GM12865 (cell line): ENCODE measurements at regions not wholly inside any gene's neighbourhood (a gene's known extent, or its start where the extent isn't known, plus 50 kb on each side); places are given as distances from the start of the nearest gene placed in this dataset.

ENCODE experiments used
- DNase-seq: peaks from one replicate; pipeline ENCODE4 v3.0.0; 2010; ENCODE audit warnings: low read depth
- H3K4me3 ChIP-seq: 2 replicates; pipeline ENCODE4 v1.5.1; 2011; ENCODE audit warnings: mild to moderate bottlenecking, low read depth, low read length, control low read depth
- CTCF ChIP-seq: IDR thresholded peaks from 2 replicates; pipeline ENCODE4 v1.5.1; 2011; ENCODE audit warnings: low read length, control low read depth, low read depth, inconsistent platforms; ENCODE audit not compliant: insufficient read depth; ENCODE audit errors: missing control alignments

- DNase-seq: no peak
- TF ChIP-seq CTCF: no peak
- no peak overlapping the region for H3K4me3 ChIP-seq
These were observed 773.7 kb upstream of the NR2F2 start for GRCh38 chr15:95556866-95557225.

DNA sequence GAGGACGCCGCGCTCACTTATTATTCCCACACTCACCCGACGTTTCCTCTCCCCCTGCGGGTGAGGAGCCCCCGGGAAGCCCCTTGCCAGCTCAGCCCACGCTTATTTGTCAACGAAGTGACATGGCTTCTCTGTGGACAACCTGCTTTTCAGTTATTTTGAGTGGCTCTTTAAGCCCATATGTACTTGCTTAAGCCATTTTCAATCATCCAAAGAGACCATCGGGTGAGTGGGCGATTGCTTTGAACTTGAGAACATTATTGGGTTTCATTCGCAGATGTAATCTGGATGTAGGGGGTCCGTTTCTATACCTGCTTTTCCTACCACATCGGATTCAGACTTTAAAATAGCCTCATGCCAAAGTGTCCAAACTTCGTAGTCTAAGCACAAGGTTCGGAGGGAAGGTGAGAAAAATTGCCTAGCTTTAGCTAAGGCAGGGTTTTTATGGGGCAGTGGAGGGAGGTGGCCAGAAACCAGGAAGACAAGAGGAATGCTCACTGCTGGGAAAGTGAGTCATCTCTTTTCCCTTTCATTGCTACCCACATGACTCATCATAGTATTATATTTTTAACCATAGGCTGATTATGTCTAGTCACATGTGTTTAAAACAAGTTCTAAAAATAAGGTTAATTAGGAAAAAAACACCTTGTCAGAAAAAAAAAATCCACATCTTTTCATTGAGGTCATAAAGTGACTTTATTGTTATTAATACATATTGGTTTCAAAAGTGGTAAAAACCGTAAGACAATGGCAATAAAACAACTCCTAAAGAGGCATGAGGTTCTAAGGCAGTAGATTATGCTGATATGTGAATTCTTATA, 773.1 kb upstream of the NR2F2 start:
- DNase-seq: peak; percentile 2
- no peak overlapping the region for H3K4me3 ChIP-seq
- no peak for TF ChIP-seq CTCF

DNA sequence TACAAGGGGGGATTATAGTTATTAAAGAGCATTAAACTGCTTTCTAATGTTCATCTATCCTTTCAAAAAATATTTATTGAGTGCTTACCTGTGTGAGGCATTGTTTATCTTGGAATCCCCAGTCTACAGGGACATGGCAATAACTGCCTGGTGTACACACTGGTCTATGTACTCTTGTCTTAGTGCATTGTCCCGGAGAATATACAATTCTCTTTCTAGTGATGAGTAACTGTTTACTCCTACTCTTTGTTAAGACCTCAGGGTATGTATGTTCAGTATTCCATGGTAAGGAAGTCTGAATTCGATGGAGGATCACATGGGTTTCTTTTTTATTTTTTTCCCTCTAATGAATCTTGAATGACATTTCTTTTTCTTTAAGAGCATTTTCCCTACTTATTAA, 772.4 kb upstream of the NR2F2 start:
- no peak for DNase-seq
- no peak overlapping the region for H3K4me3 ChIP-seq
- TF ChIP-seq CTCF: no peak

DNA sequence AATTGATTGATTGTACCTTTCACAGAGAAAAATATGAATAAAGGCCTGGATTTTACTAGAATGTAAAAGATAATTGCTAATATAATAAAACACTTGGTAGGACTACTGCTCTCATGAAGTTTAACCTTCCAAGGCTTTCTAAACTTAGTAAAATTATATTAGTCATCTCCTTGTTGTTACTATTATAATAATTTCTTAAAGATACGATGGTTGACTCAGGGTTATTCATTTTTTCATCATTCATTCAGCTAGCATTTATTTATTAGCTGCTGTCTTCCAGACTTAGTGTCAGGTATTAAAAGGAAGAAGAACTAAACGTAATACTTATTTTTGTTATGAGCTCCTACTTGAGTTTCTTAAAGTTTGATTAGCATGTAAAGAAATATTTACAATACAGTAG, 771.6 kb upstream of the NR2F2 start:
- TF ChIP-seq CTCF: no peak
- DNase-seq: no peak
- H3K4me3 ChIP-seq: no peak overlapping the region

GRCh38 chr15:95559875-95560394, 770.6 kb upstream of the NR2F2 start:
- TF ChIP-seq CTCF: no peak
- DNase-seq: no peak

GRCh38 chr15:95561463-95561862, 769.0 kb upstream of the NR2F2 start:
- H3K4me3 ChIP-seq: no peak overlapping the region
- TF ChIP-seq CTCF: no peak
- no peak for DNase-seq

More at GRCh38 chr15:95559875-95560394, 770.6 kb upstream of the NR2F2 start:
- no peak overlapping the region for H3K4me3 ChIP-seq

- DNase-seq: no peak
- H3K4me3 ChIP-seq: no peak overlapping the region
- TF ChIP-seq CTCF: no peak
These were observed 766.9 kb upstream of the NR2F2 start for GRCh38 chr15:95563634-95564033.
